Smooth muscle cell (in vitro differentiated cells): ENCODE measurements at regions not wholly inside any gene's neighbourhood (a gene's known extent, or its start where the extent isn't known, plus 50 kb on each side); places are given as distances from the start of the nearest gene placed in this dataset.

Source experiments
- DNase-seq: peaks from one replicate; lab custom pipeline; 2025; ENCODE audit not compliant: unreplicated experiment; lab: John Stamatoyannopoulos, UW
- H2AFZ ChIP-seq: fragments of 200-600 bp; sonication (generic); 2 replicates; pipeline ENCODE4 v1.6.0; 2016; ENCODE audit warnings: antibody characterized with exemption, low read depth, mild to moderate bottlenecking
- H3F3A ChIP-seq: fragments of 200-600 bp; sonication (generic); 2 replicates; pipeline ENCODE4 v1.6.0; 2017; ENCODE audit warnings: antibody characterized with exemption, low read depth
- H3K27ac ChIP-seq: fragments of 200-600 bp; sonication (generic); 2 replicates; pipeline ENCODE4 v1.5.1; 2016; ENCODE audit warnings: low read depth, mild to moderate bottlenecking
- H3K27me3 ChIP-seq: fragments of 200-600 bp; sonication (generic); 2 replicates; pipeline ENCODE4 v1.6.1; 2016; ENCODE audit warnings: low read depth, mild to moderate bottlenecking
- H3K36me3 ChIP-seq: fragments of 200-600 bp; sonication (generic); 2 replicates; pipeline ENCODE4 v1.5.1; 2016; ENCODE audit warnings: low read depth
- H3K4me1 ChIP-seq: fragments of 200-600 bp; sonication (generic); 2 replicates; pipeline ENCODE4 v1.5.1; 2016; ENCODE audit warnings: low read depth
- H3K4me2 ChIP-seq: fragments of 200-600 bp; sonication (generic); 2 replicates; pipeline ENCODE4 v1.6.0; 2016; ENCODE audit warnings: mild to moderate bottlenecking
- H3K4me3 ChIP-seq: fragments of 200-600 bp; sonication (generic); 2 replicates; pipeline ENCODE4 v1.5.1; 2016; ENCODE audit warnings: mild to moderate bottlenecking
- H3K79me2 ChIP-seq: fragments of 200-600 bp; sonication (generic); 2 replicates; pipeline ENCODE4 v1.6.0; 2016; ENCODE audit warnings: low read depth, mild to moderate bottlenecking
- H3K9ac ChIP-seq: fragments of 200-600 bp; sonication (generic); 2 replicates; pipeline ENCODE4 v1.6.0; 2016; ENCODE audit warnings: low read depth
- H3K9me3 ChIP-seq: fragments of 200-600 bp; sonication (generic); replicated peaks from 2 replicates; pipeline ENCODE4 v1.5.1; 2016; ENCODE audit warnings: low read depth
- H4K20me1 ChIP-seq: fragments of 200-600 bp; sonication (generic); 2 replicates; pipeline ENCODE4 v1.6.0; 2016; ENCODE audit warnings: low read depth
- CTCF ChIP-seq: fragments of 200-600 bp; sonication (generic); IDR thresholded peaks from 2 replicates; pipeline ENCODE4 v1.5.1; 2017; ENCODE audit warnings: borderline replicate concordance, mild to moderate bottlenecking, antibody characterized with exemption; ENCODE audit not compliant: insufficient read depth, poor library complexity, severe bottlenecking
- WGBS: methylation state at CpG from one replicate; pipeline ENCODE4 v1.1.7; 2016; ENCODE audit warnings: low lambda C conversion rate; 5-methylcytosine and 5-hydroxymethylcytosine counted together

GRCh38 chr20:6657904-6658303 is 109.6 kb upstream of the BMP2 start:
- no peak for TF ChIP-seq CTCF
- Histone ChIP-seq H4K20me1 (no peaks in the 10 kb centered on the region), H3K27ac (no peak overlapping the region), H3K4me1 (no peaks in the 10 kb centered on the region), H3K9me3 (no peaks in the 10 kb centered on the region), H3K4me2 (no peak overlapping the region), H2AFZ (no peak overlapping the region), H3K4me3 (no peak overlapping the region), H3K9ac (no peak overlapping the region), H3K27me3 (no peaks in the 10 kb centered on the region), H3F3A (peaks cover 3% of the 10 kb centered on the region), H3K79me2 (no peaks in the 10 kb centered on the region), H3K36me3 (no peaks in the 10 kb centered on the region)
- no peak for DNase-seq
- WGBS: 98% methylated on average over 2 of the region's 2 CpGs

GRCh38 chr20:6657111-6657510 is 110.4 kb upstream of the BMP2 start:
- peaks cover 3% of the 10 kb centered on the region for H3F3A ChIP-seq
- no peaks in the 10 kb centered on the region for H4K20me1 ChIP-seq
- H3K36me3 ChIP-seq: no peaks in the 10 kb centered on the region
- H2AFZ ChIP-seq: no peak overlapping the region
- no peak overlapping the region for H3K4me3 ChIP-seq
- no peak for TF ChIP-seq CTCF
- H3K9me3 ChIP-seq: no peaks in the 10 kb centered on the region
- no peaks in the 10 kb centered on the region for H3K79me2 ChIP-seq
- H3K27ac ChIP-seq: no peak overlapping the region
- no peaks in the 10 kb centered on the region for H3K4me1 ChIP-seq
- no peak for DNase-seq
- 95% methylated on average over 5 of the region's 5 CpGs for WGBS
- no peak overlapping the region for H3K9ac ChIP-seq
- H3K4me2 ChIP-seq: no peak overlapping the region
- H3K27me3 ChIP-seq: no peaks in the 10 kb centered on the region

GRCh38 chr20:6654513-6655252 is 112.8 kb upstream of the BMP2 start:
- no peak overlapping the region for H3K4me3 ChIP-seq
- H3K4me2 ChIP-seq: peak overlapping the region; percentile 50
- H3K27me3 ChIP-seq: no peaks in the 10 kb centered on the region
- 53% methylated on average over 10 of the region's 10 CpGs for WGBS
- peak overlapping the region; percentile 83 for H3K27ac ChIP-seq
- peak overlapping the region; percentile 26 for H3K9ac ChIP-seq
- H3K9me3 ChIP-seq: no peaks in the 10 kb centered on the region
- no peaks in the 10 kb centered on the region for H3K36me3 ChIP-seq
- H3K4me1 ChIP-seq: no peaks in the 10 kb centered on the region
- H3F3A ChIP-seq: peaks cover 3% of the 10 kb centered on the region
- peak overlapping the region; percentile 48 for H2AFZ ChIP-seq
- H4K20me1 ChIP-seq: no peaks in the 10 kb centered on the region
- H3K79me2 ChIP-seq: no peaks in the 10 kb centered on the region
- DNase-seq: no peak
- TF ChIP-seq CTCF: no peak

- H3K4me2 ChIP-seq: no peak overlapping the region
- no peaks in the 10 kb centered on the region for H3K36me3 ChIP-seq
- WGBS: 95% methylated on average over 3 of the region's 3 CpGs
- TF ChIP-seq CTCF: no peak
- H3K4me3 ChIP-seq: no peak overlapping the region
- no peaks in the 10 kb centered on the region for H4K20me1 ChIP-seq
- H3K4me1 ChIP-seq: no peaks in the 10 kb centered on the region
- H3K9me3 ChIP-seq: no peaks in the 10 kb centered on the region
- H3K9ac ChIP-seq: no peak overlapping the region
- peaks cover 3% of the 10 kb centered on the region for H3F3A ChIP-seq
- no peaks in the 10 kb centered on the region for H3K79me2 ChIP-seq
- no peaks in the 10 kb centered on the region for H3K27me3 ChIP-seq
- H2AFZ ChIP-seq: no peak overlapping the region
- DNase-seq: no peak
- no peak overlapping the region for H3K27ac ChIP-seq
These were observed 115.9 kb upstream of the BMP2 start for GRCh38 chr20:6651561-6651960.
